Body of pancreas (tissue), 4 donors: ENCODE measurements at regions not wholly inside any gene's neighbourhood (a gene's known extent, or its start where the extent isn't known, plus 50 kb on each side); places are given as distances from the start of the nearest gene placed in this dataset.

Experiments
- POLR2A ChIP-seq, 3 donors: fragments of 450-650 bp; IDR thresholded peaks; one replicate each; pipeline ENCODE4 v1.6.1; 2016; ENCODE audit warnings: antibody characterized with exemption in 3 of 3, mild to moderate bottlenecking in 2 of 3
- TF ChIP-seq, protein P1 (sequence below), 7 experiments: fragments of 450-650 bp in 4 of 7; fragments of 200-600 bp in 3 of 7; sonication (generic) in 3 of 7; IDR thresholded peaks; one replicate each; pipeline ENCODE4 v1.5.1; 2016 to 2019; ENCODE audit warnings: antibody characterized with exemption in 7 of 7

DNA sequence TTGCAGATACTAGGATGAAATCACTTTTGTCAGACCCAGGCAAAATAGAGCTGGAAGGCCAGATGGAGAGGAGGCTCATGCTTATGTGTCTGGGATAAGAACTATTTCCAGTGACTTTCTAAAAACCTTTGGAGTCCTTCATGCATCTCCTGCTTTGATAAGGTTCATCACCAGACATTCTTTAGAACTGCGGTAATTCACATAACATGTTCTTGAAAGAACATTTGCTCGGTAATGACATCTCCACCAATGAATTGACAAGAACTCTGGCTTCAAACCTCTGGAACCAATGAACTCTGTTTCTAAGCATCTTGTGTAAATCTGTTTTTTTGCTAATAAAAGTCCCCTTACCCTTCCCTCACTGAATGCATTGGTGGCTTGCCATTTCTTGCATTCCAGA lies 112.0 kb upstream of the KL start:
- TF ChIP-seq, protein P1, sequence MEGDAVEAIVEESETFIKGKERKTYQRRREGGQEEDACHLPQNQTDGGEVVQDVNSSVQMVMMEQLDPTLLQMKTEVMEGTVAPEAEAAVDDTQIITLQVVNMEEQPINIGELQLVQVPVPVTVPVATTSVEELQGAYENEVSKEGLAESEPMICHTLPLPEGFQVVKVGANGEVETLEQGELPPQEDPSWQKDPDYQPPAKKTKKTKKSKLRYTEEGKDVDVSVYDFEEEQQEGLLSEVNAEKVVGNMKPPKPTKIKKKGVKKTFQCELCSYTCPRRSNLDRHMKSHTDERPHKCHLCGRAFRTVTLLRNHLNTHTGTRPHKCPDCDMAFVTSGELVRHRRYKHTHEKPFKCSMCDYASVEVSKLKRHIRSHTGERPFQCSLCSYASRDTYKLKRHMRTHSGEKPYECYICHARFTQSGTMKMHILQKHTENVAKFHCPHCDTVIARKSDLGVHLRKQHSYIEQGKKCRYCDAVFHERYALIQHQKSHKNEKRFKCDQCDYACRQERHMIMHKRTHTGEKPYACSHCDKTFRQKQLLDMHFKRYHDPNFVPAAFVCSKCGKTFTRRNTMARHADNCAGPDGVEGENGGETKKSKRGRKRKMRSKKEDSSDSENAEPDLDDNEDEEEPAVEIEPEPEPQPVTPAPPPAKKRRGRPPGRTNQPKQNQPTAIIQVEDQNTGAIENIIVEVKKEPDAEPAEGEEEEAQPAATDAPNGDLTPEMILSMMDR (IDR thresholded peaks at IDR 0.05) = no peak
- no peak for TF ChIP-seq POLR2A (IDR thresholded peaks at IDR 0.05)
